GM10266 (cell line): ENCODE measurements at regions not wholly inside any gene's neighbourhood (a gene's known extent, or its start where the extent isn't known, plus 50 kb on each side); places are given as distances from the start of the nearest gene placed in this dataset.
"Not testable (repeated sequence)": the region's sequence is repeated elsewhere in the genome, so short reads cannot be mapped to it uniquely, and the experiment has no call there.

Source experiments
- DNase-seq: peaks from one replicate; pipeline ENCODE4 v3.0.0; 2012; ENCODE audit errors: extremely low spot score
- CTCF ChIP-seq: IDR thresholded peaks from 2 replicates; pipeline ENCODE4 v1.5.1; 2012; ENCODE audit warnings: mild to moderate bottlenecking, low read depth; ENCODE audit not compliant: control insufficient read depth, insufficient read depth; ENCODE audit errors: missing control alignments

- no peak for TF ChIP-seq CTCF
- no peak for DNase-seq
These were observed 54.3 kb upstream of the NEIL3 start for GRCh38 chr4:177255359-177255758.

DNA sequence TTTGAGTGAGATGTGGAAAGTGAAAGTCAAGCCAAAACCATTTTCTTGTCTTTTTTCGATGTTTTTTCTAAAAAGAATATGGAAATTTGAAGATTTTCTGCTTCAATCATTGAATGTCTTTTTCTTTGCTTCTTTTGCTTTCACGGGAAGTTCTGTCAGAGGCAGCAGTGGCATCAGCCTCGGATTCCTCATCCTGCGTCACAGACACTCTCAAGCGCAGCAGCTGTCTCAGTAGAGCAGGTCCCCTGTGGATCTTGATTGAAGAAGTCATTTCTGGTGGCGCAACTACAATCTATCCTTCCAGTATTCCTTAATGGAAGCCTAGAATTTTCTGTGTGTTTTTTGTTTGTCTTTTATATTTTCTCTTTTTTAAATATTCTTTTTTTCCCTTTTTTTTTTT is 52.7 kb upstream of the NEIL3 start:
- no peak for TF ChIP-seq CTCF
- no peak for DNase-seq

GRCh38 chr4:177259466-177259865 is 50.2 kb upstream of the NEIL3 start:
- DNase-seq = not testable (repeated sequence)
